NCI-H2196 (cell line): ENCODE measurements at regions not wholly inside any gene's neighbourhood (a gene's known extent, or its start where the extent isn't known, plus 50 kb on each side); places are given as distances from the start of the nearest gene placed in this dataset.

ENCODE experiments used
- DNase-seq: peaks from one replicate; lab custom pipeline; 2025; ENCODE audit not compliant: unreplicated experiment; lab: John Stamatoyannopoulos, UW

DNA sequence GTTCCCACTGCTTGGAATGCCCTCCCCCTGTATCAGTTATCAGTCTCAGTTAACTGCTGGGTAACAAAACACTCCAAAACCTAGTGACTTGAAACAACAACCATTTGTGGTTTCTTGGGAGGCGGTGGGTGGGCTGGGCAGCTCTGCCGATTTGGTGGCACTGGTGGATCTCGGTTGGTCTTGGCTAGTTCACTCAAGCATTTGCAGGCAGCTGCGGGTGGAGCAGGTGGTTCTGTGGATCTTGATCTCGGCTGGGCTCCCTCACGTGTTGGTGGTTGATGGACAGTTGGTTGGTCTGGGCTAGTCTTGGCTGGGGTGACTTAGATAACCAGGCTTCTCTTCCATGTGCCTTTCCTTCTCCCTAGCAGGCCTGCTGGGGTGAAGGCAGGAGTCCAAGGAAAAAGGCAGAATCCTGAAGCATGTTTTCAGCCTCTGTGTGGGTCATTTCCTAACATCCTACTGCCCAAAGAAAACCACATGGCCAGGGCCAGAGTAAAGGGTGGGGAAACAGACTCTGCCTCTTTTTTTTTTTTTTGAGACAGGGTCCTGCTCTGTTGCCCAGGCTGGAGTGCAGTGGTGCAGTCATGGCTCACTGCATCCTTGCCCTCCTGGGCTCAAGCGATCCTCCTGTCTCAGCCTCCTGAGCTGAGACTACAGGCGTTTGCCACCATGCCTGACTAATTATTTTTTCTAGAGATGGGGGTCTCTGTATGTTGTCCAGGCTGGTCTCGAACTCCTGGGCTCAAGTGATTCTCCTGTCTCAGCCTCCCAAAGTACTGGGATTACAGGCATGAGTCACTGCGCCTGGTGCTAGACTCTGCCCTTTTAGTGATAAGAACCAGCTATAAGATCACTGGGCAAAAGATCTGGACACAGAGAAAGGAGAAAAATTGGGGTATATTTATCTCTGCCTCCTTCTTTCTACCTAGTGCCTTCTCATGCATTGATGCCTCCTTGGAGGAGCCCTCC lies 183.7 kb downstream of the RGS3 start:
- DNase-seq = no peak

GRCh38 chr9:113648048-113648447 lies 184.5 kb downstream of the RGS3 start:
- DNase-seq = no peak

- no peak for DNase-seq
Observed at GRCh38 chr9:113648586-113648985, 185.1 kb downstream of the RGS3 start.

DNA sequence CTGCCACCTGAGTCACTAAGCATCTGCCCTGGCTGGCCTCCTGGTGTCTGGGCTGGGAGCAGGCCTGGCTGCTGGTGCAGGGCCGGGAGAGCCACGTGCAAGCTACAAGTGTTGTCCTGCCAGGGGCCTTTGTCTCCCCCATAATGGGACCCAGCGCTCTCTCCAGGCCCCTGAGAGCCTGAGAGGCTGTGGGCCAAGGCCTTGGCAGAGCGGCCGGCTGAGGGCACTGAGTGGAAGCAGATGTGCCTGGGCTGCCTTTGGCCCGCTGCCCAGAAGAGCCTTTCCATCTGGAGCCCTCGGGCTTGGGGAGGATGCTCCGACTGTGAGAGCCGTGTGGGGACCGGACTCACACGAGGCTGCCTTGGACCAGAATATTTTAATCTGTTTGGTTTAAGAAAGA lies 185.5 kb downstream of the RGS3 start:
- peak; percentile 86 for DNase-seq

DNA sequence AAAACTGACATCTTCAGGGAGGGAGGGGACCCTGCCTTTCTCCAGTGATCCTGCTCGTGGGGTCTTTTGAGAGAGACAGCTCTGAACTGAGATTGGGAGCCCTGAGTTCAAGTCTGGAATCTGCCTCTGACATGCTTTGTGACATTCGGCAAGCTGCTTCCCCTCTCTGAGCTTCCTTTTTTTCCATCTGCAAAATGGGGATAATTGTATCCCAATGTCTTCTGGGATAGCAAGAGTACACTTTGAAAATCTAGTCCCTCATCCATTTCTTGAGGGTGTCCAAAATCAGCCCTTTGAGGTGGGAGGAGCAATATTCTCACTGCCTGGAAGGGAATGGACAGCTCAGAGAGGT lies 186.3 kb downstream of the RGS3 start:
- no peak for DNase-seq

DNA sequence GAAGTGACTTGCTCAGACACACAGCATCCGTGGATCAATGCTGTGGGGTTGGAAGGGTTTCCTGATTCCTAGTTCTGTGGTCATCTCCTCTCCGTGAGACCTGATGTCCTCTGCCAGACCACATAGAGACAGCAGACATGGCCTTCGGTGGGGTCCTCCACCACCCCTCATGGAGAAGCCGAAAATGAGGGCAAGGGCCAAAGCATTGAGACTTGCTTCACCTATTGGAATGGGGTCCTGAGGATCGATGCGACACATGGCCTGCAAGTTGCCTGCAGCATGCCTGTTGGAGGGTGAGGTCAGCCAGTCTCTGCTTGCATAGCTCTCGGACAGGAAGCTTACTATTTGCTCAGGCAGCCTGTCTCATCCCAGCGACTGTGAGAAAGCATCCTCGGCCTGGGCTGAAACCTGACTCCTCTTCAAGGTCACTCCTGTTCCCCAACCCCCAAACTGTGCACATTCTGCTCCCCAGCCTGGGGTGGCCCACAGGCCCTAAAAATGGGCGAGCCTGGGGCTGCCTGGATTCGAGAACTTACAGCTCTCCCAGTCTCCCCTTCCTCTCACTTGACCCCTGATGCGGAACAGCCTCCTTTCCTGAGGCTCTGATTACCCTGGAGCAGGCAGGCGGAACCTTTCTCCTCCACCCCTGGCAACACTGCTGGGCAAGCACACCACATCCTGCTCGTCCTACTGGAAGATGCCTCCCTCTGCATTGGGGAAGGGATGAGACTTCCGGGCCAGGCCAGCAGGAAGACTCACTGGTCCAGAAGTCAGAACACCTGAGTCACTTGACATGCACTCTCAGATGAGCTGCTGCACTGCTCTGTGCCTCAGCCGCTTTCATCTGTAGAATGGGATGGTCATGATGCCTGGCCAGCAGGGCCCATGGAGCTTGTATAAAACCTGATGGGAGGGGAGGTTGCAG lies 186.9 kb downstream of the RGS3 start:
- DNase-seq = peak; percentile 85

GRCh38 chr9:113651896-113652295 lies 188.4 kb downstream of the RGS3 start:
- DNase-seq = no peak

- no peak for DNase-seq
Observed at GRCh38 chr9:113652355-113653152, 189.0 kb downstream of the RGS3 start.

- no peak for DNase-seq
Observed at GRCh38 chr9:113653746-113654604, 190.4 kb downstream of the RGS3 start.

GRCh38 chr9:113654605-113655428 lies 191.3 kb downstream of the RGS3 start:
- no peak for DNase-seq

- no peak for DNase-seq
Observed at GRCh38 chr9:113656771-113657670, 193.5 kb downstream of the RGS3 start.

DNA sequence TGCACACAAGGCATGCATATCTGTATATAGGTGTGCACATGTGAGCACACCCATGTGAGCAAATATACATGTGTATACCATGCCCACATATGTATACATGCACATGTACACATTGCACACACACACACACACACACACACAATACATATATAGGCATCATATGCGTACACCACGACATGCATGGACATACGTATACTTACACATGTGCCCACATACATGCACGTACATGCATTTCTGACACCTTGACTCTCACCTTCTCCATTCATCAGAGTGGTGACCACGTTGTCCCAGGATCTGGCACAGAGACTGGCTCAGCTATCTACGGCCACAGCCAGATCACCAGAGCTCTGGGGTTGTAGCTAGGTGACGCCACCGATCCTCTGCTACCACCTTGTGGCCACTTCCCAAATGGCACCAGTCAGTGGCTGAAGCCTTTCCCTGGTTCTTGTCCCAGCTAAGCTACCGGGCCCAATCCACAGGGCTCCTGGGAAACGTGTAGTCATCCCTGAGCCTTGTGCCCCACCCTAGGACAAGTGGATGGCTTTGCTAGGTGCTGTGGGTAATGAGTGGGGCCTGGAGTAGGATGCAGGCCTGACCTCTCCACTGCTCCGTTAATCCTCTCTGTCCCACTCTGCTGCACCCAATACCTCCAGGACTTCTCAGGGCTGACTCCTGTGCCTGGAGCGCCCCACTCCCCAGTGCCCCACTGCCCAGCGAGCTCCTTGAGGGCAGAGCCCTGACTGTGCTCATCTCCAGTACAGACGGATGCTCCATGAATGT lies 194.4 kb downstream of the RGS3 start:
- peak; percentile 82 for DNase-seq

DNA sequence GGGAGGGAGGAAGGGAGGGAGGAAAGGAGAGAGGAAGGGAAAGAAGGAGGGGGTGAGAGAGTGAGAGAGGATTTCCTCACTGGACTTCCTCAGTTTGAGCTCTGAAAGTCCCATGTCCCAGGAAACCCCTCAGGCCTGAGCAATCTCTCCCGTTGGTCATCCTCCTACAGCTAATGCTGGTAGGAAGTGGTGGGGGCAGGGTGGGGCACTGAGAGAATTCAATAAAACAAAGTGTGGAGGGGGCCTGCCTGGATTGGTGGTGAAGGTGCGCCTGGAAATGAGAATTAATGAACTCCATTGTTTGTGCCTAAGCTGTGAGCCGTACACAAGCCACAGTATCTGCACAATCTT lies 195.0 kb downstream of the RGS3 start:
- DNase-seq = no peak

GRCh38 chr9:113659039-113659438 lies 195.5 kb downstream of the RGS3 start:
- DNase-seq = no peak

- DNase-seq = no peak
Observed at GRCh38 chr9:113659740-113660139, 196.2 kb downstream of the RGS3 start.

DNA sequence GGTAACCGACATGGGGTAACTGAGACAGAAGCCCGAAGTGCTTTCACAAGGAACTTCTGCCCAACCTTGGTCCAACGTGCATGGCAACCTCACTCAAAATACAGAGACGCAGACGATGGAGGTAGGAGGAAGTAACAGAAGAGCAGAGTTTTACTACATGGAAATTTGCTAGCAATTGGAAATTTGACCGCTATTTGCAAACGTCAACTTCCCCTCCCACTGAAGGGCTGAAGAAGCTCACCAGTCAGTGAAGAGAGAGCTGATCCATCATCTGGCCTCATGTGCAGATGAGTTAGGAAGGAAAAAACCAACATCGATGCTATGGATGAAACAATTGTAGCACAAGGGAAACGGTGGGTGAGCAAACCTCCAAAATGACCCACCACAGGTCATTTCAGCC lies 196.7 kb downstream of the RGS3 start:
- DNase-seq = no peak

- DNase-seq = no peak
Observed at GRCh38 chr9:113661074-113661473, 197.5 kb downstream of the RGS3 start.
